ENCODE measurements at regions not wholly inside any gene's neighbourhood (a gene's known extent, or its start where the extent isn't known, plus 50 kb on each side); places are given as distances from the start of the nearest gene placed in this dataset.

- DNase-seq: no peak
Observed at GRCh38 chrX:39189431-39189830, 388.2 kb downstream of the MID1IP1 start.

- no peak for DNase-seq
Observed at GRCh38 chrX:39194673-39195072, 393.4 kb downstream of the MID1IP1 start.

- no peak for DNase-seq
Observed at GRCh38 chrX:39195156-39195555, 393.9 kb downstream of the MID1IP1 start.

GRCh38 chrX:39196192-39197102 is 395.2 kb downstream of the MID1IP1 start:
- DNase-seq: no peak

- DNase-seq: no peak
Observed at GRCh38 chrX:39199429-39199828, 398.2 kb downstream of the MID1IP1 start.

GRCh38 chrX:39201305-39201990 is 400.2 kb downstream of the MID1IP1 start:
- no peak for DNase-seq

- no peak for DNase-seq
Observed at GRCh38 chrX:39202641-39203040, 401.4 kb downstream of the MID1IP1 start.

- DNase-seq: no peak
Observed at GRCh38 chrX:39203427-39203826, 402.2 kb downstream of the MID1IP1 start.

GRCh38 chrX:39204353-39204752 is 403.1 kb downstream of the MID1IP1 start:
- no peak for DNase-seq

- DNase-seq: no peak
Observed at GRCh38 chrX:39204945-39205344, 403.7 kb downstream of the MID1IP1 start.

GRCh38 chrX:39205467-39205866 is 404.2 kb downstream of the MID1IP1 start:
- no peak for DNase-seq

GRCh38 chrX:39206399-39207145 is 405.3 kb downstream of the MID1IP1 start:
- DNase-seq: no peak

GRCh38 chrX:39211501-39211900 is 410.2 kb downstream of the MID1IP1 start:
- no peak for DNase-seq

GRCh38 chrX:39212456-39212855 is 411.2 kb downstream of the MID1IP1 start:
- no peak for DNase-seq

- no peak for DNase-seq
Observed at GRCh38 chrX:39214387-39215126, 413.3 kb downstream of the MID1IP1 start.

GRCh38 chrX:39220952-39221351 is 419.7 kb downstream of the MID1IP1 start:
- no peak for DNase-seq

- no peak for DNase-seq
Observed at GRCh38 chrX:39222346-39223113, 421.3 kb downstream of the MID1IP1 start.

GRCh38 chrX:39226251-39226650 is 425.0 kb downstream of the MID1IP1 start:
- no peak for DNase-seq

- no peak for DNase-seq
Observed at GRCh38 chrX:39227371-39227770, 426.1 kb downstream of the MID1IP1 start.

- no peak for DNase-seq
Observed at GRCh38 chrX:39238006-39238405, 436.7 kb downstream of the MID1IP1 start.

- peak in 1 of 2 experiments; percentile 0 for DNase-seq
Observed at GRCh38 chrX:39242187-39242586, 440.9 kb downstream of the MID1IP1 start.

- no peak for DNase-seq
Observed at GRCh38 chrX:39244147-39244546, 442.9 kb downstream of the MID1IP1 start.

Data from SHP77 (cell line).